ENCODE measurements at regions not wholly inside any gene's neighbourhood (a gene's known extent, or its start where the extent isn't known, plus 50 kb on each side); places are given as distances from the start of the nearest gene placed in this dataset.
"Not testable (repeated sequence)": the region's sequence is repeated elsewhere in the genome, so short reads cannot be mapped to it uniquely, and the experiment has no call there.

GRCh38 chr14:51334566-51334965, 94.5 kb downstream of the TMX1 start:
- Mint-ChIP-seq H3K36me3 (no peaks in the 10 kb centered on the region), H3K27me3 (peaks cover 8% of the 10 kb centered on the region), H3K4me3 (no peak overlapping the region), H3K27ac (no peak overlapping the region), H3K4me1 (ENCODE audit: low read depth) (no peaks in the 10 kb centered on the region), H3K9me3 (ENCODE audit: low read depth) (no peaks in the 10 kb centered on the region)

DNA sequence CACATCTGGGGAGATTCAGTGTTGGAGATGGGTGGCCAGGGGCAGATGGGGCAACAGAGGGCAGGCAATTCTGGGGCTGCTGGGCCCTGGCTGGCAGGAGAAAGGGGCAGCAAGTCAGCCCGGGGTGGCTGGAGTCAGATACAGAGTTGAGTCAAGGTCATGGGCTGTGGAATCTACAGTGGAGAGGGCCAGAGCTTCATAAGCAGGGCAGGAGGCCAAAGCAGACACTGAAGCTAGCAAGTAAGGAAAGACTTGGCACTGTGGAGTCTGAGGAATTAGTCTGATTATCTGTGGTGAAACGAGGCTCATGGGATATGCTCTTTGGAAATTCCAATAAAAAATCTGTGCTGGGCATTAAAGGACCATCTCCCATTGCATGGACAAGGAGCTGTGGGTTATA, 95.5 kb downstream of the TMX1 start:
- no peak overlapping the region for H3K4me3 Mint-ChIP-seq
- no peaks in the 10 kb centered on the region for H3K4me1 Mint-ChIP-seq (ENCODE audit: low read depth)

DNA sequence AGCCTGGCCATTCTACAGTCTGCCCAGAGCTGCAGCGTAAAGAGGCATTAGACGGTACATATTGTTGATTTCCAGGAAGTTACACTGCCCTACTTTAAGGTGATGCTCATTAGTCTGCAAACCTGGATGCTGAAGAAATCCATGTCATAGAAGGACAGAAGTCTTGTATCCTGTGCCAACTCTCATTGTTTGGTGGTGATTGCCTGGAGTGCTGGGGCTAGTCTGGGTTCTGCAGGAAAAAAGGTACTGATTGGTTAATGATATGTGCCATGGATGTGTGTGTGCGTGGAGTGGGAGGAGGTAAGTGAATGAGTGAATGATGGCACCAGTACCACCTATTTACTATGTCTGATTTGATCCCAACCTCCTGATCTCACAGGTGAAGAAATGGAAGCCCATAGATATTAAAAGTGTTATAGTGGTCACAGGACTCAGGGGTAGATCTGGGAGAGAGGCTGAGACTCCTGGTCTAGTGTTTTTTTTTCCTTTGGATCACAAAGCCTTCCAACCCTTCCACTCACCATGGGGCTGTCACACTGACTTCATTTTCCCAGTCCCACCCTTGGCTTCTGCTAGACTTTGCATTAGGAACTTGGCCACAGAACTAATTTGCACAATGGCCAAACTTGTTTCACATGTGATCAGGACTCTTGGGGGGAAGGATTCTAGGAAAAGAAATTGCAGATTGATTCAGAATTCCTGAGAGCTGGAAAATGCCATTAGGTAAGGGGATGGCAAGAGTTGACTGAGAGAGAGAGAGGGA, 96.1 kb downstream of the TMX1 start:
- Mint-ChIP-seq H3K9me3 (ENCODE audit: low read depth) (no peaks in the 10 kb centered on the region), H3K36me3 (no peaks in the 10 kb centered on the region), H3K4me3 (no peak overlapping the region), H3K4me1 (ENCODE audit: low read depth) (no peaks in the 10 kb centered on the region), H3K27ac (no peak overlapping the region), H3K27me3 (peaks cover 8% of the 10 kb centered on the region)

More for the DNA sequence above, 95.5 kb downstream of the TMX1 start:
- H3K27ac Mint-ChIP-seq, result no peak overlapping the region
- H3K9me3 Mint-ChIP-seq (ENCODE audit: low read depth), result no peaks in the 10 kb centered on the region
- no peaks in the 10 kb centered on the region for H3K36me3 Mint-ChIP-seq
- H3K27me3 Mint-ChIP-seq, result peaks cover 8% of the 10 kb centered on the region

DNA sequence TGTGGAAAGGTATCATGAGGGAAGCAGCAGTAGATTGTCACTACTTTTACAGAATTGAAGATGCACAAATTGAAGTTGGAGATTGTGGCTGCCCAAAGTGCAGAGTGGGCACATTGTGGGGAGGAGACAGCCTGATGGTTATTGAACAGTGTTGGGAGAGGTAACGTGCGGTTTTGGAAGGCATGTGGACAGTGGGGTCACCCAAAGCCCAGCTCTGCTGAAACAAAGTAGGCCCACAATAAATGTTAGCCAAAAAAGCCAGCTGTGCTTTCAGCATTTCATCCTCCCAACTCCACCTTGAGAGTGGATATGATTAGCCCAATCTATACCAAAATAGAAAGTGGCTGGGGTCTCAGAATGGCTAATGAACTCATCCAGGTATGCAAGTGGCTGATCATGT, 96.7 kb downstream of the TMX1 start:
- no peaks in the 10 kb centered on the region for H3K4me1 Mint-ChIP-seq (ENCODE audit: low read depth)
- peaks cover 7% of the 10 kb centered on the region for H3K27me3 Mint-ChIP-seq
- no peaks in the 10 kb centered on the region for H3K9me3 Mint-ChIP-seq (ENCODE audit: low read depth)
- no peaks in the 10 kb centered on the region for H3K36me3 Mint-ChIP-seq
- no peak overlapping the region for H3K27ac Mint-ChIP-seq
- H3K4me3 Mint-ChIP-seq, result no peak overlapping the region

DNA sequence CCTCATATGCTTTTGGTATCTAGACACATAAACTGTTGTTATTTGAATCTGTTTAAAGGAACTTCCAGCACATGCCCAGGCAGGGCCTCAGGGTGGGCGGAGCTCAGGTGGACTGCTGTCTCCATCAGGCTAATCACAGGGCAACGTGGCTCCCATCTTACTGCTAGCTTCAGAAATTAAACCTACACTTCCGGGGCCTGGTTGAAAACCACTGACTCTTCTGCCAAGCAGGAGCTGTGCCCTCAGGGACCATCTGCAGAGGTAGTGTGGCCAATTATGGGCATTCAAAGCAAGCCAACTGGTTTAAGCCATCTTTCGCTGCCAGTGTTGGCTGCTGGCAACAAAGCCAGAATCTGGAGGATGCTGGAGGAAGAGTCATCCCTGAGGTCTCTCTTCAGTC, 97.5 kb downstream of the TMX1 start:
- peaks cover 5% of the 10 kb centered on the region for H3K27me3 Mint-ChIP-seq
- no peaks in the 10 kb centered on the region for H3K9me3 Mint-ChIP-seq (ENCODE audit: low read depth)
- no peaks in the 10 kb centered on the region for H3K36me3 Mint-ChIP-seq
- H3K4me1 Mint-ChIP-seq (ENCODE audit: low read depth), result no peaks in the 10 kb centered on the region
- no peak overlapping the region for H3K27ac Mint-ChIP-seq
- H3K4me3 Mint-ChIP-seq, result no peak overlapping the region

GRCh38 chr14:51341338-51341737, 101.3 kb downstream of the TMX1 start:
- Mint-ChIP-seq H3K27me3 (no peaks in the 10 kb centered on the region), H3K27ac (no peak overlapping the region), H3K4me3 (no peak overlapping the region), H3K4me1 (ENCODE audit: low read depth) (no peaks in the 10 kb centered on the region), H3K36me3 (no peaks in the 10 kb centered on the region), H3K9me3 (ENCODE audit: low read depth) (no peaks in the 10 kb centered on the region)

GRCh38 chr14:51342226-51342625, 102.2 kb downstream of the TMX1 start:
- H3K4me1 Mint-ChIP-seq (ENCODE audit: low read depth), result no peaks in the 10 kb centered on the region
- H3K36me3 Mint-ChIP-seq, result no peaks in the 10 kb centered on the region
- H3K27ac Mint-ChIP-seq, result no peak overlapping the region
- no peaks in the 10 kb centered on the region for H3K9me3 Mint-ChIP-seq (ENCODE audit: low read depth)
- no peak overlapping the region for H3K4me3 Mint-ChIP-seq
- no peaks in the 10 kb centered on the region for H3K27me3 Mint-ChIP-seq

DNA sequence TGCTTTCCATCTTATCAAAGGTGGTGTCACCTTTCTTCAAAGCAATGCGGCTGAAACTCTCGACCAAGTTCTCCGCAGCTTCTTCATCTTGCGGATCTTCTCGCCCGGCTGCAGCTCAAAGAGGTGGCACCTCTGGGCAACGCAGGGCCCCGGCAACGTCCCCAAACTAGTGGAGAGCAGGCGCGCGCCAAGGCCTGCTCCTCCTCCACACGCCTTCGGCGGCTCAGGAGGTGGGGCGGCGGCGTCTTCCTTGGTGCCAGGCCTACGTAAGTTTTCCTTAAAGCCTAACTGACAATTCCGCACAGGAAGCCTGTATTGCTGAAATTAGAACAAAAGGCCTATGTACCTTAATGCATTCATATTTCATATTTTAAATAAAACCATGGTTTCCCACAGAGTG, 112.0 kb downstream of the TMX1 start:
- Mint-ChIP-seq H3K9me3 (ENCODE audit: low read depth) (no peaks in the 10 kb centered on the region), H3K27ac (no peak overlapping the region), H3K27me3 (no peaks in the 10 kb centered on the region), H3K4me1 (ENCODE audit: low read depth) (no peaks in the 10 kb centered on the region), H3K4me3 (no peak overlapping the region), H3K36me3 (peaks cover 3% of the 10 kb centered on the region)

GRCh38 chr14:51353901-51354300, 113.9 kb downstream of the TMX1 start:
- H3K27me3 Mint-ChIP-seq, result no peaks in the 10 kb centered on the region
- no peaks in the 10 kb centered on the region for H3K4me1 Mint-ChIP-seq (ENCODE audit: low read depth)
- H3K9me3 Mint-ChIP-seq (ENCODE audit: low read depth), result no peaks in the 10 kb centered on the region
- H3K36me3 Mint-ChIP-seq, result no peaks in the 10 kb centered on the region
- H3K4me3 Mint-ChIP-seq, result no peak overlapping the region
- no peak overlapping the region for H3K27ac Mint-ChIP-seq

DNA sequence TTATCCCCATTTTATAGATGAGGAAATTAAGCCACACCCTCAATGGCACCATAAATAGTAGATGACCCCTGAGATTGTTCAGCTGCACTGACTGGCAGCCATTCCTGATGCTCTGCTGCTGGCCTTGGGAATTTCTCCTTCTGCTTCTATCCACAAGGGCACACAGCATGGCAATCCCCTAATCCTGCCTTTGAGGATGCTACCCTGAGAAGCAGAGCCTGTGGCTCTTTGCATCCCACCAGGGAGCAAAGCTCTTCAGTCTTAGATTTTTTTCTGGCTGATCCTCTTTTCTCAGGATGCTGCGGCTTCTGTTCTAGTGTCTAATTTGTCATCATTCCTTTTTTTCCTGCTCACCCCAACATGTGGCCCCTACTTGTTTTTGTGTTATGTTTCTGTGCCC, 114.8 kb downstream of the TMX1 start:
- no peak overlapping the region for H3K4me3 Mint-ChIP-seq
- H3K4me1 Mint-ChIP-seq (ENCODE audit: low read depth), result no peaks in the 10 kb centered on the region
- H3K36me3 Mint-ChIP-seq, result no peaks in the 10 kb centered on the region
- H3K27me3 Mint-ChIP-seq, result no peaks in the 10 kb centered on the region
- no peak overlapping the region for H3K27ac Mint-ChIP-seq
- no peaks in the 10 kb centered on the region for H3K9me3 Mint-ChIP-seq (ENCODE audit: low read depth)

- no peaks in the 10 kb centered on the region for H3K36me3 Mint-ChIP-seq
- no peaks in the 10 kb centered on the region for H3K4me1 Mint-ChIP-seq (ENCODE audit: low read depth)
- H3K27ac Mint-ChIP-seq, result no peak overlapping the region
- no peaks in the 10 kb centered on the region for H3K27me3 Mint-ChIP-seq
- no peaks in the 10 kb centered on the region for H3K9me3 Mint-ChIP-seq (ENCODE audit: low read depth)
- no peak overlapping the region for H3K4me3 Mint-ChIP-seq
Observed at GRCh38 chr14:51356381-51356780, 116.3 kb downstream of the TMX1 start.

- no peaks in the 10 kb centered on the region for H3K9me3 Mint-ChIP-seq (ENCODE audit: low read depth)
- no peaks in the 10 kb centered on the region for H3K36me3 Mint-ChIP-seq
- H3K4me1 Mint-ChIP-seq (ENCODE audit: low read depth), result no peaks in the 10 kb centered on the region
- no peaks in the 10 kb centered on the region for H3K27me3 Mint-ChIP-seq
- no peak overlapping the region for H3K4me3 Mint-ChIP-seq
- H3K27ac Mint-ChIP-seq, result no peak overlapping the region
Observed at GRCh38 chr14:51357250-51357649, 117.2 kb downstream of the TMX1 start.

DNA sequence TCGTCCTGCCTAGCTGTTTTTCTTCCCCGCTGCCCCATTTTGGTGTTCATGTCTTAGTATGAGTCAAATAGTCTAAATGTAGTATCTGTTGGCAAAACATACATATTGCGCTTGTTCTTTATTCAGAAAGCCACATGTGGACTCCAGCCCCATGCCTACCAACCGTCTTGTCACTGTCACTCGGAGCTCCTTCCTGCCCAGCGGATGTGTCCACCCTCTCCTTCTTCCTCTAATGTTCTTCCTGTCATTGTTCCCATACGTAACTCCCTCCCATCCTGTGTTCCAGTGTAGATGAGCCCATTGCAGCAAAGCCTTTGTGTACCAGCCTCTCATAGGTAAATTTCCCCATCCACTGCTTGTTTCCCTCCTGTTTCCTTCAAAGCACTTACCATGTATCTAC, 120.5 kb downstream of the TMX1 start:
- no peaks in the 10 kb centered on the region for H3K36me3 Mint-ChIP-seq
- H3K9me3 Mint-ChIP-seq (ENCODE audit: low read depth), result no peaks in the 10 kb centered on the region
- no peaks in the 10 kb centered on the region for H3K27me3 Mint-ChIP-seq
- H3K4me3 Mint-ChIP-seq, result no peak overlapping the region
- no peak overlapping the region for H3K27ac Mint-ChIP-seq
- H3K4me1 Mint-ChIP-seq (ENCODE audit: low read depth), result no peaks in the 10 kb centered on the region

- Mint-ChIP-seq H3K27ac (no peak overlapping the region), H3K4me3 (no peak overlapping the region)
Observed at GRCh38 chr14:51365241-51365965, 125.4 kb downstream of the TMX1 start.

DNA sequence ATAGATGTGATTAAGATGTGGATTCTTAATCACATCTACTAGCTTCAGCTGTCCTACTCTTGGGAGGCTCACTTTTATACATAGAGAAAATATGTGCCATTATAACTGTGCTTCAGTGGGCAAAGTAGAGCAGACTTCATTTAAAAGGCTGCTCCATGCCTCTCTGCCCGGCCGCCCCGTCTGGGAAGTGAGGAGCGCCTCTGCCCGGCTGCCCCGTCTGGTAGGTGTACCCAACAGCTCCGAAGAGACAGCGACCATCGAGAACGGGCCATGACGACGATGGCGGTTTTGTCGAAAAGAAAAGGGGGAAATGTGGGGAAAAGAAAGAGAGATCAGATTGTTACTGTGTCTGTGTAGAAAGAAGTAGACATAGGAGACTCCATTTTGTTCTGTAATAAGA, 126.4 kb downstream of the TMX1 start:
- not testable (repeated sequence) for H3K27me3 Mint-ChIP-seq; H3K9me3 Mint-ChIP-seq (ENCODE audit: low read depth); H3K27ac Mint-ChIP-seq; H3K4me3 Mint-ChIP-seq; H3K36me3 Mint-ChIP-seq; H3K4me1 Mint-ChIP-seq (ENCODE audit: low read depth)

More at GRCh38 chr14:51365241-51365965, 125.4 kb downstream of the TMX1 start:
- Mint-ChIP-seq H3K27me3 (peaks cover 6% of the 10 kb centered on the region), H3K36me3 (no peaks in the 10 kb centered on the region), H3K4me1 (ENCODE audit: low read depth) (no peaks in the 10 kb centered on the region), H3K9me3 (ENCODE audit: low read depth) (no peaks in the 10 kb centered on the region)

All from activated naive CD8-positive, alpha-beta T cell (primary cell).